ENCODE measurements at regions not wholly inside any gene's neighbourhood (a gene's known extent, or its start where the extent isn't known, plus 50 kb on each side); places are given as distances from the start of the nearest gene placed in this dataset.
A peak's percentile ranks its signal among the peaks of the same experiment; 100 is the strongest.
"Not testable (repeated sequence)": the region's sequence is repeated elsewhere in the genome, so short reads cannot be mapped to it uniquely, and the experiment has no call there.

DNA sequence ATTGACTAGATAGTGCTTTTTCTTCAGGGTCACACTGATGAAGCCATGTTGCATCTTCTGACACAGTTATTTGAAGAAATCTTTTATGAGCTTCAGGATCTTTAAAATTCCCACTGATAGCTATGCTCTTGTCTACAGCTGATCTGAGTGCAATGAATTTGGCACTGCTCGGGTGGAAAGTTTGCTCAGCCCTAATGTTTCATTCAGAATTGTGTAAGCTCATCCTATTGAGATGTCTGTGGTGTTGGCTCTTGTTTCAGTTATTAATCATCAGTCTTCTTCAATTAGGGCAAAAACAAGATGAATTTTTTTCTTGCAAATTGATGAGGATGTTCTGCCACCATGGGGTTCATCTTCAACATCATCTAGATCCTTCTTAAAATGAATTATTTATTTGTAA, 1387.0 kb upstream of the RAG2 start:
- ATAC-seq: no peak

DNA sequence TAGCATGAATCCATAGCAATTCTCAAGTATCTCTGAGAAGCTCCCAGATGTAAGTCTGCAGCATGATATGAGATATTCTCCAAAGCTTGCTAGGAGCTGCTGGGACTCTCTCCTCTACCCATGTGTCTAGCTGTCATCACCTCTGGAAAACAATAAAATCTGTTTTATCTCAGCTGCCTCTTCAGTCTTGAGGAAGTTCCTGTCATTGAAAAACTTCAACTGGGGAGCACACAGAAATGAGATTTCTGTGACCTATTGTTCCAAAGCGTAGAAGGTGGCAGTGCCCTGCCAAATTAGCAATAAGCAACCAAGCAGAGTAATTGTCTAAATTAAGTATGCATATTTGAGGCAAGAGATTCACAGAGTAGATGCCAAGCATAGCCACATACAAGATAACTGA, 1380.6 kb upstream of the RAG2 start:
- no peak for ATAC-seq

DNA sequence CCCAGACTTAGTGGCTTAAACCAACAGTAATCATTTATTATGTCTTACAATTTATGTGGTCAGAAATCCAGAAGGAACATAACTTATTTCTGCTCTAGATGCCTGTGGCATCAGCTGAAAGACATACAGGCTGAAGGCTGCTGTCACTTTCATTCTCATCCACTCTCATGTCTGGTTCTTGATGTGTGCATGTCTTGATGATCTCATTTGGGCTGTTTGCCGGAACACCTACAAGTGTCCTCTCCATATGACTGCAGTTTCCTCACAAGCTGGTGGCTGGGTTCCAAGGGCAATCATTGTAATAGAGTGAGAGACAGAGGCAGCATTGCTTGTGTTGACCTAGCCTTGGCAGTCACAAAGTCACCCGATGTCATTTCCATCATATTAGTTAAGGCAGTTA, 1375.9 kb upstream of the RAG2 start:
- ATAC-seq: no peak

GRCh38 chr11:37972691-37973090, 1374.7 kb upstream of the RAG2 start:
- ATAC-seq: no peak

- ATAC-seq: not testable (repeated sequence)
These were observed 1371.3 kb upstream of the RAG2 start for GRCh38 chr11:37969336-37969735.

DNA sequence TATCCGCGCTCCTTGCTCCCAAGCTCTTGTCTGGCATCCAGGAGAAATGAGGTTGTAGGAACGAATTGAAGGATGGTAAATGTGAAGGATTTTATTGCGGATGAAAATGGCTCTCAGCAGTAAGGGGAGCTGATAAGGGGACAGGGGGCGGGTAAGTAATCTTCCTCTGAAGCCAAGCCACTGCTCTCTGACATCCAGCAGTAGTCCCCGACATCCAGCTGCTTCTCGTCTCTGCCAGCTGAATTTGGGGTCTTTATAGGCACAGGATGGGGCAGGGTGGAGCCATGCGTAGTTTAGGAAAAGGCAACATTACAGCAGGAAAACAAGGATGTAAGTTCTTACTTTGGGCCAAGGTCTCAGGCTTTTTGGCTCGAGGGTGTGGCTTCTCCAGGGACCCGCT, 1370.1 kb upstream of the RAG2 start:
- no peak for ATAC-seq

DNA sequence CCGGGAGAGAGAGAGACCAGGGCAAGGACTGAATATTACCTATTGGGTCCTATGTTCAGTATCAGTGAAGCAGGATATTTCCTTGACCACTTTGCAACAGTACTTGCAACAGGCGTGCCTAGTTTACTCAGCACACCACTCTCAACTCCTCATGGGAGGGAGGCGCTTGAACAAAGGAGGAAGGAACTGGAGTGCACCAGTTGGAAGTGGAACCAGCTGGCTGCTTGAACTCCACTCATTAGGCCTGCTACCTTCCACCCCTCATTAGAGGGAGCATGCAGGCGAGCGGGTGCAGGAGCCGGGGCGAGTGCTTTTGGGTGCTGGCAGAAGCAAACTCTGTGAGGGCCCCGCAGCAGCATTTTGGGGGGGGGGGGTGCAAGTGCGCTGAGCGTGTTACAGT, 1369.6 kb upstream of the RAG2 start:
- no peak for ATAC-seq

- ATAC-seq: no peak
These were observed 1365.4 kb upstream of the RAG2 start for GRCh38 chr11:37963440-37963839.

GRCh38 chr11:37957717-37958116, 1359.7 kb upstream of the RAG2 start:
- ATAC-seq: no peak

DNA sequence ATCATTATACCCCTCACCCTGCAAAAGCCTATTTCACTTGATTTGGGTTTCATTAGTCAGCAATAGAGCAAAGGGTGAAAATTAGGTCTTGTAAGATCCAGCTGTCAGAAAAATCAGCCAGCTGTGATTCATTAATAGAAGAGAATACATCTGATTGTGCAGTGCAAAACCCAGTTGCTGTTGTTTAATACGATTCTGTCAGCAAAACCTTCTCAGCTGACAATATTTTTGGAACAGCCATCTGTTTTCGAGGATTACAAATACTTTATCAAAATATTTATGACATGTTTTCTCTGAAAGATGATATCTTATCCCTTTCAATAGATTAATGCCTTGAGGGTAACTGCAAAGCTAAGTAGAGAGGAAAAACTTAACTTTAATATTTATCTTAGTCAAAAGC, 1354.0 kb upstream of the RAG2 start:
- ATAC-seq: no peak

DNA sequence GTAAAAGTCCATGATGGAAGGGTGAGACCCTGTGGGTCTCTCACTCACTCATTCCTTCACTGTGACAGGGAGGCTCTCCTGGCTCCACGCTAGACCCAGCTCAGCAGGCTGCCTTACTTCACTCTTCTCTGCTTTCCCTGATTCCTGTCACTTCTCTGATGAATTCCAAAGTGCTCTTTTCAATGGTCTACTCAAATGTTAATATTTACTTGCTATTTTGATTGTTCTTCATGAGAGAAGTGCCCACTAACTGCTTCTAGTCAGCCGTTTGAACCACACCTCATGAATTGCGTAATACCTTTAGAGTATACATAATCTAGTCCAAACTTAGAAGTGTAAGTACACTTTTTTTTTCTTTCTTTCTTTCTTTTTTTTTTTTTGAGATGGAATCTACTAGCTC, 1350.2 kb upstream of the RAG2 start:
- no peak for ATAC-seq

DNA sequence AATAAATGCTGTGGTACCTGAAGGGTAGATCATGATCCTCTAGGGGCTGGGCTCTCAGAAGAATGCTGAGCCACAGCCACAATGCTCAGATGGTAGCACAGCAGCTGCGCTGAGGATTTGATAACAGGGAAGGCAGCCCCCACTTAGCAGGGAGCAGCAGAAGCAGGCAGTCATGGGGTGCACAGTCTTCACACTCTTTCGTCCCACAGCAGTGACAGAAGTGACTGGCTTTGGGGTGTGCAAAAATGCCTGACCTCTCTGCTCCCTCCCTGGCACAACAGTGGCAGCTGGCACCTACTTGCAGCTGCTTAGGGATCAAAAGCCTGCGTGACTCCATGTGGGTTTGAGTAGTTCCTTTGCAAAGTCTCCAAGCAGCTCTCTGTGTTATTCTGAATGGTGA, 1349.8 kb upstream of the RAG2 start:
- ATAC-seq: no peak

- peak; percentile 59 for ATAC-seq
These were observed 1348.2 kb upstream of the RAG2 start for GRCh38 chr11:37946155-37946766.

DNA sequence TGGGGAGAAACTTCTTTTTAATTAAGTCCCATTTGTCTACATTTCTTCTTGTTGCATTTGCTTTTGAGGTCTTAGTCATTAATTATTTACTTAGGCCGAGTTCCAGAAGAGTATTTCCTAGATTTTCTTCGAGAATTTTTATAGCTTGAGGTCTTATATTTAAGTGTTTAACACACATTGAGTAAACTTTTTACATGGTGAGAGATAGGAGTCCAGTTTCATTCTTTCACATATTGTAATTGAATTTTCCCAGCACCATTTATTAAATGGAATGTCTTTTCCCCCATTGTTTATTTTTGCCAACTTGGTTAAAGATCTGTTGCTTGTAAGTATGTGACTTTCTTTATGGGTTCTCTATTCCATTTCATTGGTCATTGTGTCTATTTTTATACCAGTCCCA, 1344.0 kb upstream of the RAG2 start:
- no peak for ATAC-seq

- no peak for ATAC-seq
These were observed 1331.1 kb upstream of the RAG2 start for GRCh38 chr11:37929100-37929653.

DNA sequence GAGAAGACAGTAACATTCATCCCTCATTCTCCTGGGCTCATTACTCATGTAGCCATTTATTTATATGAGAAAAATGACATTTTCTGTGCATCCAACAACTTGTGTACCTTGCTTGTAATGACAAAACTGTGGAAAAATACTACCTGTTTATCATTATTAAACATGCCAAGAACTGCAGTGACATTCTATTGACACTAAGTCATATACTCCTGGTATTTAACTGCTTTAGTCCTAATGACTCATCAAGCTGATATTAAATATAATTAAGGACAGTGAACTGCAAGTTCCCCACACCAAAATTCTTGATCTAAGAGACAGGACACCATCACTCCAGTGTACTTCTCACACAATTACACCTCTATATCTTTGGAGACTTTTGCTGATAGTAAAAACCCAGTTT, 1328.7 kb upstream of the RAG2 start:
- no peak for ATAC-seq

GRCh38 chr11:37916331-37916730, 1318.3 kb upstream of the RAG2 start:
- no peak for ATAC-seq

GRCh38 chr11:37914859-37915258, 1316.8 kb upstream of the RAG2 start:
- ATAC-seq: no peak

- ATAC-seq: no peak
These were observed 1310.1 kb upstream of the RAG2 start for GRCh38 chr11:37908219-37908548.

DNA sequence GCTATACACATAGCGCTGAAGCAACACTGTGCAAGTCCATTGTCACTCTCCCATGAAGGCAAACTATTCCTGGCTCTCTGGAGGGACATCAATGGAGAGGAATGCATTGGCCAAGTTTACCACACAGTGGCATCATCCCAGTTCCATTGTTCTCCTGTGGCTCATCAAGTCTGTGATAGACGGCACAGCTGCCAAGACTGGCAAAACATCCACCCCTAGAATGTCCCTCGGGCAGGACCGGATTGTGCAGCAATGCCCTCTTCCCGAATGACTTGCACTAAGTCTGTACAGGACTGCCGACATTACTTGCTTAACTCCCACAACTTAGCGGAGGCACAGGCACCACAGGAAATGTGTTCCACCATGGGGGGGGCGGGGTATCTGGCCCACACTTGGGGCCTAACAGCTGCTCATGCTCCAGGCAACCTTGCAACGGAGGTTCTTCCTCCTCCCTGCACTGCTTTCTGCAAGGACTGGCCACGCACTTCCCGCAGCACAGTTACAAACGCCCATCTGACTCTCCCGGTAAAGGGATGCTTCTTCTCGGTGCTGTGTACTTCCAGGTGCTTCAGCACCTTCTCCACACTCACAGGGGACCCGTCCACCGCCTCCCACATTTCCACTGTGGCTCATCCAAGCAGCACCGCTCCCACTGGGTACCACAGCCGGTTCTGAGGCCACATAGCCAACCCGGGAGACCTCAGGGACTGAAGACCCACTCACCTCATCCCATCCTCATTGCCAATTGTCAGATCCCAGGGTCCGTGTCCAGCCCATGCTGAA, 1309.6 kb upstream of the RAG2 start:
- peak; percentile 78 for ATAC-seq

DNA sequence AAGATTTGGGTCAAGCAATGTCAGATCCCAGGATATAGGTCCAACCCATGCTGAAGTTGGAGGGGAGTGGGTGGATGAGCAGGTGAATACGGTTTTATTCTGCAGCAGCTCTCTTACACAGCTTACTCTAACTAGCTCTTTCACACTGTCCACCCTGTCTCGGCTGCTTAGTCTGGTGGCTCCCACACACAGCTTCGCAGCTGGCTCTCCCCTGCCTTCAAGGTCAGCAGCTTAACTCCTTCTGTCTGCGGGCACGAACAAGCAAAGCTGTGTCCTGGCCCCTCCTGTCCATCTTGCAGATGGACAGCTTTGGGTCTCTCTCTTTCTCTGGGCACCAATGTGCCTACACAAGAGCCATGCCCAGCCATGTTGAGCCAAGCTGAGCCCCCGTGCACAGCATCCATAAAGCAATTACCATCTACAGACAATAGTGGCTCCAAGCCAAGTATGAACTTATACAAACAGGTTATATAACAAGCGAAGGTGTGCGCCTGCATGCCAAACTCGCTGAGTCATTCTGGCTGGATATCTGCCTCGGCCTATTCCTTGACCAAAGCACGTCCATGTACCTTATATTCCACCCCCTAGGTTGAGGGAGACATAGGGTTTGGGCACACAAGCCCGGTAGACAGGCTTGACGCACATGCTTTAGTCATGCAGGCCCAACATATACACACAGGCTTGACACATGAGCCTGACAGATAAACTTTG, 1307.8 kb upstream of the RAG2 start:
- ATAC-seq: peak; percentile 76

DNA sequence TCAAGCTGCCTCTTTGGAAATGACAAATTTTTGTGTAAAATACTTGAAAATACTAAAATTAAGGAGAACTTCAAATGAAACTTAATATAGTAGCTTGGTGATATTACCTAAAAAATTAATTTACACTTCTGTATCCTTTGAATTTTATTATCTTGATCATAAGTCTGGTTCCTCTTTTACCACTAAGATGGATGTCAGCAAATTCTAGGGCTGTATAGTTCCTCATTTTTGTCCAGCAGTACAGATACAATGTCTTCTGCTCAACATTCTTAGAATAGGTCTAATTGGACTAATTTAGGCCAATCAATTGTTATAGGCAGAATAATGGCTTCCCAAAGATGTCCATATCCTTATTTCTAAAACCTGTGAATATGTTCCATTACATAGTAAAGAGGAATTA, 1298.0 kb upstream of the RAG2 start:
- ATAC-seq: no peak

DNA sequence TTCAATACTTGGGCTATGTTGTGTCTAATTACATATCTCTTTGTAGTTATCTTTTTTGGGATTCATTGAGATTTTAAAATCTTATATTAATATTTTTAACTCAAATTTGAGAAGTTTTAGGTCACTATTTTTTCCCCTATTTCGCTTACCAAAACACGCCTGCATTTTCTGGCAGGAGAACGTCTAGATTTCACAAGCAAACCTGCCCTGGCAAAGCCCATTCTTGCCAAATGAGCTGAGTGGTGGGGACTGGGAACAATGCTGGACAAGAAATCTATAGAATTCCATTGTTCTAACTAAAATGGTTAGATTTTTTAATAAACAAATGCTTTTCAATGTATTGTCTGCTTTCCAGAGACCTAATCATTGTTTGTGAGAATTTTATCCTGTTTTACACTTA, 1283.7 kb upstream of the RAG2 start:
- no peak for ATAC-seq

DNA sequence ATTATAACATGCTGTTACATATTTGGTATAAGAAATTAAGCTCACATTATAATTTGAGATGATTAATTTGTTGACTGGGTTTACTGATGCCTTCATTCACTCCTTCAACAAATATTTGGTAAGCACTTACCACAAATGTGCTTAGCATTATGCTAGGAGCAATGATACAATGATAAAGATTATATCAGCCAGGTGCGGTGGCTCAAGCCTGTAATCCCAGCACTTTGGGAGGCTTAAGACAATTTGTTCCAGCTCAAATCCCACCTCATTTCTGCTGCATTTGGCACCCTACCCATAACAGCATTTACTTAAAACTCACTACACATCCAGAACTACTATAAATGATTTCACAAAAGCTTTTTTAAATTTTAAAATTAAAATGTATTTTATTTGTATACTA, 1263.6 kb upstream of the RAG2 start:
- ATAC-seq: no peak

Measured in esophagus mucosa (tissue), 1 donor.